ENCODE measurements at regions not wholly inside any gene's neighbourhood (a gene's known extent, or its start where the extent isn't known, plus 50 kb on each side); places are given as distances from the start of the nearest gene placed in this dataset.

- TF ChIP-seq EP300 (IDR thresholded peaks at IDR 0.05) = no peak
- TF ChIP-seq, protein P1, sequence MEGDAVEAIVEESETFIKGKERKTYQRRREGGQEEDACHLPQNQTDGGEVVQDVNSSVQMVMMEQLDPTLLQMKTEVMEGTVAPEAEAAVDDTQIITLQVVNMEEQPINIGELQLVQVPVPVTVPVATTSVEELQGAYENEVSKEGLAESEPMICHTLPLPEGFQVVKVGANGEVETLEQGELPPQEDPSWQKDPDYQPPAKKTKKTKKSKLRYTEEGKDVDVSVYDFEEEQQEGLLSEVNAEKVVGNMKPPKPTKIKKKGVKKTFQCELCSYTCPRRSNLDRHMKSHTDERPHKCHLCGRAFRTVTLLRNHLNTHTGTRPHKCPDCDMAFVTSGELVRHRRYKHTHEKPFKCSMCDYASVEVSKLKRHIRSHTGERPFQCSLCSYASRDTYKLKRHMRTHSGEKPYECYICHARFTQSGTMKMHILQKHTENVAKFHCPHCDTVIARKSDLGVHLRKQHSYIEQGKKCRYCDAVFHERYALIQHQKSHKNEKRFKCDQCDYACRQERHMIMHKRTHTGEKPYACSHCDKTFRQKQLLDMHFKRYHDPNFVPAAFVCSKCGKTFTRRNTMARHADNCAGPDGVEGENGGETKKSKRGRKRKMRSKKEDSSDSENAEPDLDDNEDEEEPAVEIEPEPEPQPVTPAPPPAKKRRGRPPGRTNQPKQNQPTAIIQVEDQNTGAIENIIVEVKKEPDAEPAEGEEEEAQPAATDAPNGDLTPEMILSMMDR (IDR thresholded peaks at IDR 0.05) = no peak
- TF ChIP-seq POLR2A (IDR thresholded peaks at IDR 0.05) = no peak
- no peak for TF ChIP-seq POLR2AphosphoS5 (IDR thresholded peaks at IDR 0.05)
Measured at GRCh38 chr5:130893006-130893405, 272.1 kb downstream of the HINT1 start.
